Activated T-cell treated with anti-CD3 and anti-CD28 coated beads, Interleukin-2, amount 50 U/mL, for 24 hours (primary cell): ENCODE measurements at regions not wholly inside any gene's neighbourhood (a gene's known extent, or its start where the extent isn't known, plus 50 kb on each side); places are given as distances from the start of the nearest gene placed in this dataset.
A peak's percentile ranks its signal among the peaks of the same experiment; 100 is the strongest.
"Not testable (repeated sequence)": the region's sequence is repeated elsewhere in the genome, so short reads cannot be mapped to it uniquely, and the experiment has no call there.

Experiments
- DNase-seq: peaks from one replicate; pipeline ENCODE4 v3.0.0-alpha.2; 2020
- H3K27ac Mint-ChIP-seq: 2 replicates; pipeline ENCODE4 v1.8.0; 2020; ENCODE audit warnings: mild to moderate bottlenecking, mixed read lengths
- H3K27me3 Mint-ChIP-seq: 2 replicates; pipeline ENCODE4 v1.8.0; 2020; ENCODE audit warnings: mixed read lengths
- H3K36me3 Mint-ChIP-seq: 2 replicates; pipeline ENCODE4 v1.8.0; 2020; ENCODE audit warnings: low read depth, mixed read lengths
- H3K4me1 Mint-ChIP-seq: 2 replicates; pipeline ENCODE4 v1.8.0; 2020; ENCODE audit warnings: low read depth, mixed read lengths
- H3K4me3 Mint-ChIP-seq: 2 replicates; pipeline ENCODE4 v1.8.0; 2020; ENCODE audit warnings: mild to moderate bottlenecking, moderate library complexity, mixed read lengths
- H3K9me3 Mint-ChIP-seq: 2 replicates; pipeline ENCODE4 v1.8.0; 2020; ENCODE audit warnings: mixed read lengths

- Mint-ChIP-seq H3K4me3 (no peak overlapping the region), H3K27me3 (peaks cover 25% of the 10 kb centered on the region), H3K27ac (no peak overlapping the region), H3K9me3 (no peaks in the 10 kb centered on the region), H3K36me3 (no peaks in the 10 kb centered on the region), H3K4me1 (peaks cover 4% of the 10 kb centered on the region)
- DNase-seq, result no peak
Observed at GRCh38 chr4:79850626-79851025, 222.4 kb downstream of the ANTXR2 start.

DNA sequence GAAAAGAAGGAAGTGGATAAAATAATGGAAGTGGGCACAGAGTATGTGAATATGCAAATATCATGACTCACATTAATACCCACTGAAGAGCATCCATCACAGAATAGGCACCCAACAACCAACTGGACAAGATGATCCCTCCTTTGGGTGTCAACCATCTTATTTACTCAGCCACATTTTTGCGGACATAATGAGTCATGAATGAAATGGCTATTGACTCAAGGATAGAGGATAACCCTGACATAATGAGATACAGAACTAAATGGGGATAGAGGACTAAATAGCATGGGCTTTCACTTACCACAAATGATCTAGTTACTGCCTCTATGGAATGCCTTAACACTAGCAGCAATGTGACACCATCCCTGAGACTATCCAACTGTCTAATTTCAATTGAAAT, 224.7 kb downstream of the ANTXR2 start:
- no peak for DNase-seq
- Mint-ChIP-seq H3K27ac (no peak overlapping the region), H3K4me3 (no peak overlapping the region), H3K9me3 (peaks cover 11% of the 10 kb centered on the region), H3K4me1 (peaks cover 4% of the 10 kb centered on the region), H3K36me3 (no peaks in the 10 kb centered on the region), H3K27me3 (peaks cover 28% of the 10 kb centered on the region)

- no peaks in the 10 kb centered on the region for H3K36me3 Mint-ChIP-seq
- H3K9me3 Mint-ChIP-seq, result peaks cover 12% of the 10 kb centered on the region
- peaks cover 28% of the 10 kb centered on the region for H3K27me3 Mint-ChIP-seq
- H3K4me3 Mint-ChIP-seq, result no peak overlapping the region
- H3K27ac Mint-ChIP-seq, result no peak overlapping the region
- DNase-seq, result no peak
- H3K4me1 Mint-ChIP-seq, result peaks cover 4% of the 10 kb centered on the region
Observed at GRCh38 chr4:79847411-79847810, 225.6 kb downstream of the ANTXR2 start.

DNA sequence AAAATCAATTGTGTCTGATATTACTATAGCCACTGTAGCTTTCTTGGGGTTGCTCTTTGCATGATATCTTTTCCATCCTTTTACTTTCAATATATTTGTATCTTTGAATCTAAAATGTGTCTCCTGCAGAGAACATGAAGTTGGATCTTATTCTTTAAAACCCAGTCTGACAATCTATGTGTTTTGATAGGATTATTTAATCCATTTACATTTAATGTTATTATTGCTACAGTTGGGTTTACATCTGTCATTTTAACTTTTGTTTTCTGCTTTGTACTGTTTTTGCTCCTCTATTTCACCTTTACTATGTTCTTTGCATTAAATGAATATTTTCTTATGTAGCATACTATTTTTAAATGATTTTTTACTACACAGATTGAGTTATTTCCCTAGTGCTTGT, 230.9 kb downstream of the ANTXR2 start:
- Mint-ChIP-seq H3K36me3 (no peaks in the 10 kb centered on the region), H3K27ac (no peak overlapping the region), H3K4me3 (no peak overlapping the region), H3K9me3 (peaks cover 16% of the 10 kb centered on the region), H3K27me3 (peaks cover 13% of the 10 kb centered on the region), H3K4me1 (no peaks in the 10 kb centered on the region)
- DNase-seq, result no peak

DNA sequence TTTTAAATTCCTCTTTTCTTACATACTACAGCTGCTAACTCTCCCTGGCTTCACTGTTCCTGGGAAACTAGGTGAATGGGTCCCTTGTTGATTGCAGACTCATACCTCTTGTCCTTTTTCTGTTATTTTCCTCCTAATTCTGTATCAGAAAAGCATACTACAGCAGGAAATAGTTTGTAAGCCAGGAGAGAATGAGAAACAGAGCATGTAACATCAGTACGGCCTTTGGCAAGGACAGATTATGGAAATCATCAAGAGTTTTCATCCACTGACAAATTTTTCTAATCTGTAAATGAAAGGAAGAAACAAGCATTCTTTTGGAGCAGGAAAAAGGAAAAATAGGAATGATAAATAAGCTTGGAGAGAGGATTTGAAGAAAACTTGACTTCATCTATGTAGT, 239.2 kb downstream of the ANTXR2 start:
- no peaks in the 10 kb centered on the region for H3K36me3 Mint-ChIP-seq

GRCh38 chr4:79831701-79832514, 241.1 kb downstream of the ANTXR2 start:
- peaks cover 9% of the 10 kb centered on the region for H3K9me3 Mint-ChIP-seq
- no peak overlapping the region for H3K4me3 Mint-ChIP-seq
- no peaks in the 10 kb centered on the region for H3K36me3 Mint-ChIP-seq
- H3K27ac Mint-ChIP-seq, result peak overlapping the region; percentile 9
- peaks cover 13% of the 10 kb centered on the region for H3K4me1 Mint-ChIP-seq
- peaks cover 19% of the 10 kb centered on the region for H3K27me3 Mint-ChIP-seq
- no peak for DNase-seq

More for the DNA sequence above, 239.2 kb downstream of the ANTXR2 start:
- no peak overlapping the region for H3K4me3 Mint-ChIP-seq
- DNase-seq, result no peak
- peaks cover 13% of the 10 kb centered on the region for H3K4me1 Mint-ChIP-seq
- peaks cover 13% of the 10 kb centered on the region for H3K9me3 Mint-ChIP-seq
- H3K27ac Mint-ChIP-seq, result no peak overlapping the region
- peaks cover 13% of the 10 kb centered on the region for H3K27me3 Mint-ChIP-seq

- Mint-ChIP-seq H3K4me3 (no peak overlapping the region), H3K4me1 (peaks cover 13% of the 10 kb centered on the region), H3K27me3 (peaks cover 19% of the 10 kb centered on the region), H3K9me3 (peaks cover 3% of the 10 kb centered on the region), H3K36me3 (no peaks in the 10 kb centered on the region), H3K27ac (no peak overlapping the region)
- no peak for DNase-seq
Observed at GRCh38 chr4:79831119-79831528, 241.9 kb downstream of the ANTXR2 start.

- H3K9me3 Mint-ChIP-seq, result peaks cover 4% of the 10 kb centered on the region
- no peaks in the 10 kb centered on the region for H3K36me3 Mint-ChIP-seq
- no peak overlapping the region for H3K4me3 Mint-ChIP-seq
- peaks cover 11% of the 10 kb centered on the region for H3K4me1 Mint-ChIP-seq
- H3K27me3 Mint-ChIP-seq, result peaks cover 22% of the 10 kb centered on the region
- H3K27ac Mint-ChIP-seq, result no peak overlapping the region
- DNase-seq, result no peak
Observed at GRCh38 chr4:79827283-79827682, 245.7 kb downstream of the ANTXR2 start.

GRCh38 chr4:79823148-79823763, 249.8 kb downstream of the ANTXR2 start:
- Mint-ChIP-seq H3K4me1 (no peaks in the 10 kb centered on the region), H3K27ac (no peak overlapping the region), H3K4me3 (no peak overlapping the region), H3K9me3 (peaks cover 4% of the 10 kb centered on the region), H3K36me3 (no peaks in the 10 kb centered on the region), H3K27me3 (peaks cover 6% of the 10 kb centered on the region)
- DNase-seq, result no peak

DNA sequence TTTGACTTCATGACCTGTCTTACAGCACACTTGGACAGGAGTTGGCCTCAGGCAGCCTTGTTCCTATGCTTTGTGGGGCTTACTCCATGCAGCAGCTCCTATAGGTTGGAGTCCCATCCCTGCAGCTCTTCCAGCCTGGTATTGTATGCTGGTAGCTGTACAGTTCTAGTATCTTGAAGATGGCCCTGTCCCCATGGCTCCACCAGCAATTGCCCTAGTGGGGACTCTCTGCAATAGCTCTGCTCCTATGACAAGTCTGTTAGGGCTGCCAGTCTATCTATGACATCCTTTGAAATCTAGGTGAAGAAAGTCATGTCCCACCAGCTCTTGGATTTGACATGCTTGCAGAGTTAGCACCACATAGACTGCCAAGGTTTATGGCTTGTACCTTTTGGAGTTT, 252.6 kb downstream of the ANTXR2 start:
- no peak overlapping the region for H3K27ac Mint-ChIP-seq
- no peak for DNase-seq
- H3K27me3 Mint-ChIP-seq, result peaks cover 3% of the 10 kb centered on the region
- H3K9me3 Mint-ChIP-seq, result peaks cover 8% of the 10 kb centered on the region
- H3K36me3 Mint-ChIP-seq, result no peaks in the 10 kb centered on the region
- H3K4me1 Mint-ChIP-seq, result no peaks in the 10 kb centered on the region
- no peak overlapping the region for H3K4me3 Mint-ChIP-seq

- DNase-seq, H3K36me3 Mint-ChIP-seq, H3K4me1 Mint-ChIP-seq, H3K27ac Mint-ChIP-seq, H3K4me3 Mint-ChIP-seq: not testable (repeated sequence)
- Mint-ChIP-seq H3K9me3 (peaks cover 12% of the 10 kb centered on the region), H3K27me3 (peaks cover 19% of the 10 kb centered on the region)
Observed at GRCh38 chr4:79807933-79808332, 265.1 kb downstream of the ANTXR2 start.

GRCh38 chr4:79798047-79798446, 275.0 kb downstream of the ANTXR2 start:
- no peaks in the 10 kb centered on the region for H3K4me1 Mint-ChIP-seq
- no peaks in the 10 kb centered on the region for H3K9me3 Mint-ChIP-seq
- H3K36me3 Mint-ChIP-seq, result no peaks in the 10 kb centered on the region
- no peak for DNase-seq
- no peaks in the 10 kb centered on the region for H3K27me3 Mint-ChIP-seq
- H3K27ac Mint-ChIP-seq, result no peak overlapping the region
- no peak overlapping the region for H3K4me3 Mint-ChIP-seq

GRCh38 chr4:79796948-79797347, 276.1 kb downstream of the ANTXR2 start:
- Mint-ChIP-seq H3K9me3 (no peaks in the 10 kb centered on the region), H3K36me3 (no peaks in the 10 kb centered on the region), H3K27ac (no peak overlapping the region), H3K27me3 (peaks cover 5% of the 10 kb centered on the region), H3K4me3 (no peak overlapping the region), H3K4me1 (no peaks in the 10 kb centered on the region)
- DNase-seq, result no peak

DNA sequence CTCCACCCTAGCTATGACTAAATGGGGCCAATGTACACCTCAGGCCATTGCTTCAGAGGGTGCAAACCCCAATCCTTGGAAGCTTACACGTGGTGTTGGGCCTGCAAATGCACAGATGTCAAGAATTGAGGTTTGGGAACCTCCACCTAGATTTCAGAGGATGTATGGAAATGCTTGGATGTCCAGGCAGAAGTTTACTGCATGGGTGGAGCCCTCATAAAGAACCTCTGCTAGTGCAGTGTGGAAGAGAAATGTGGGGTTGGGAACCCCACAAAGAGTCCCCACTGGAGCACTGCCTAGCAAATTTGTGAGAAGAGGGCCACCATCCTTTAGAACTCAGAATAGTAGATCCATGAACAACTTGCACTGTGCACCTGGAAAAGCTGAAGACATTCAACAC, 284.1 kb downstream of the ANTXR2 start:
- Mint-ChIP-seq H3K27ac (no peak overlapping the region), H3K9me3 (peaks cover 20% of the 10 kb centered on the region), H3K4me1 (no peaks in the 10 kb centered on the region), H3K36me3 (no peaks in the 10 kb centered on the region), H3K27me3 (peaks cover 5% of the 10 kb centered on the region), H3K4me3 (no peak overlapping the region)
- no peak for DNase-seq

GRCh38 chr4:79780129-79780528, 292.9 kb downstream of the ANTXR2 start:
- no peak overlapping the region for H3K27ac Mint-ChIP-seq
- DNase-seq, result no peak
- peaks cover 14% of the 10 kb centered on the region for H3K9me3 Mint-ChIP-seq
- H3K27me3 Mint-ChIP-seq, result no peaks in the 10 kb centered on the region
- H3K4me3 Mint-ChIP-seq, result no peak overlapping the region
- H3K4me1 Mint-ChIP-seq, result no peaks in the 10 kb centered on the region
- H3K36me3 Mint-ChIP-seq, result no peaks in the 10 kb centered on the region
